ENCODE measurements at regions not wholly inside any gene's neighbourhood (a gene's known extent, or its start where the extent isn't known, plus 50 kb on each side); places are given as distances from the start of the nearest gene placed in this dataset.

DNA sequence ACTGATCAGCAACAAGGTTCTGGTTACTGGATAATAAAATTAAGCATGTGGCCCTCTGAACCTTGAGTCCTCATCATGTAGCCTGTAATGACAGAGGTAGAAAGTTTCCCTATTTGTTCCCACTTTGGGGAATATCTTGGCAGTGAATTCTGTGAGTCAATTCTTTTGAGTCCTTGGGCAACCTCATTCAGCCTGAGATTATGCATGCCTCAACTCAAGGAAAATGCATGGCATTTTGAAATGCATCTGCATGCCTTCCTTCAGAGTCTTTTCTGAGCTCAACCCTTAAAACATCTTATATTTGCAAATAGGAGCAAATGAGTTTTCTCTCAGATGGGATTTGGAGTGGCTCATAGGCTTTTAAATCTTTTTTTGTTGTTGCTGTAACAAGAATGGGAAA is 218.1 kb upstream of the CD180 start:
- no peak for TF ChIP-seq ZBTB1 (tag by site-specific recombination; IDR thresholded peaks at IDR 0.05)
- no peak for TF ChIP-seq ZNF24 (tag by site-specific recombination; IDR thresholded peaks at IDR 0.05)
- TF ChIP-seq WT1 (tag by site-specific recombination; IDR thresholded peaks at IDR 0.05), result no peak
- TF ChIP-seq, protein P1, sequence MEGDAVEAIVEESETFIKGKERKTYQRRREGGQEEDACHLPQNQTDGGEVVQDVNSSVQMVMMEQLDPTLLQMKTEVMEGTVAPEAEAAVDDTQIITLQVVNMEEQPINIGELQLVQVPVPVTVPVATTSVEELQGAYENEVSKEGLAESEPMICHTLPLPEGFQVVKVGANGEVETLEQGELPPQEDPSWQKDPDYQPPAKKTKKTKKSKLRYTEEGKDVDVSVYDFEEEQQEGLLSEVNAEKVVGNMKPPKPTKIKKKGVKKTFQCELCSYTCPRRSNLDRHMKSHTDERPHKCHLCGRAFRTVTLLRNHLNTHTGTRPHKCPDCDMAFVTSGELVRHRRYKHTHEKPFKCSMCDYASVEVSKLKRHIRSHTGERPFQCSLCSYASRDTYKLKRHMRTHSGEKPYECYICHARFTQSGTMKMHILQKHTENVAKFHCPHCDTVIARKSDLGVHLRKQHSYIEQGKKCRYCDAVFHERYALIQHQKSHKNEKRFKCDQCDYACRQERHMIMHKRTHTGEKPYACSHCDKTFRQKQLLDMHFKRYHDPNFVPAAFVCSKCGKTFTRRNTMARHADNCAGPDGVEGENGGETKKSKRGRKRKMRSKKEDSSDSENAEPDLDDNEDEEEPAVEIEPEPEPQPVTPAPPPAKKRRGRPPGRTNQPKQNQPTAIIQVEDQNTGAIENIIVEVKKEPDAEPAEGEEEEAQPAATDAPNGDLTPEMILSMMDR (tag by site-specific recombination; IDR thresholded peaks at IDR 0.05), result no peak
- TF ChIP-seq ZNF341 (tag by site-specific recombination; IDR thresholded peaks at IDR 0.05; ENCODE audit: low read depth), result no peak
- TF ChIP-seq ZNF274 (IDR thresholded peaks at IDR 0.05; ENCODE audit: low read length), result no peak
- TF ChIP-seq ZNF274 (tag by site-specific recombination; IDR thresholded peaks at IDR 0.05; ENCODE audit: borderline replicate concordance), result no peak
- TF ChIP-seq ZNF777 (tag by site-specific recombination; IDR thresholded peaks at IDR 0.05; ENCODE audit: borderline replicate concordance), result no peak
- no peak for TF ChIP-seq ZNF629 (tag by site-specific recombination; IDR thresholded peaks at IDR 0.05)

Measured in HEK293 (cell line).